Activated CD8-positive, alpha-beta memory T cell treated with anti-CD3 and anti-CD28 coated beads for 36 hours (primary cell): ENCODE measurements at regions not wholly inside any gene's neighbourhood (a gene's known extent, or its start where the extent isn't known, plus 50 kb on each side); places are given as distances from the start of the nearest gene placed in this dataset.

Source experiments
- CTCF ChIA-PET: fragments of 350-600 bp; sonication (Branson Sonifier 250); formaldehyde crosslinking; loops from one replicate; lab custom pipeline; 2021; ENCODE audit warnings: antibody characterized with exemption; lab: Charles Lee
- POLR2A ChIA-PET: fragments of 350-600 bp; sonication (Branson Sonifier 250); formaldehyde crosslinking; loops from one replicate; lab custom pipeline; 2021; ENCODE audit warnings: antibody characterized with exemption; lab: Charles Lee

DNA sequence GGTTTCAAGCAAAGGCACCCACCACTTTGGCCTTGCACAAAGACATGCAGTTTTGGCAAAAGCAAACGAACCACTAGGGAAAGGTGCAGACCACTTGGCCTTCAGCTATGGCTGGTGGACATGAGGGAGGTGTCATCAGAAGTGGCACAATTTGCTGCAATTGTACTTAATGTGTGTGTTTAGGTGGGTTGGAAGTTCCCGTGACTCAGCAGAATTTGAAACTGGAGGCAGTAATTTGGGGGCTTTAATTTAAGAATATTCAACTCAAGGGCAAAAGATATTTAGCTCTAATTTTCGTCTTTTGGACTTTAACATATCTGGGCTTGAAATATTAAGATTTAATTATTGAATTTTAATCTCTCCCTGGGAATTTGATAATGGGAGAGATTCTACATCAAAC is 115.6 kb upstream of the NOCT start:
- ChIA-PET POLR2A (no interaction called here), CTCF (no interaction called here)

DNA sequence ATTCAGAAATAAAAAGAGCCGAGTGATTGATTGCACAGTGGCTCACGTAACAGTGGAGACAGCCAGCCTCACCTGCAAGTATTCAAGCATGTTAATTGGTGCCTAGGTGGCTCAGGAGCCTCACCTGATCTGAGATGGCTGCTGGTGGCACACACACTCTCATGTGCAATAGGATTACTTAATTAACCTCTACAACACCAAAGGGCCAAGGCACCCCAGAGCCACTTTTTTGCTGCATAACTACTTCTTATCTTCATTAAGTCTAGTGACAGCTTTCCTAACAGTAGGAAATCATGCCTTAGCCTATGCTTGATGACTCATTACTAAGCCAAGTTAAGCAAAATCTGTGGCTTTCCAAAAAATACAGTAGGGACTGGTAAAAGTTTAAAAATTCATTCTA is 117.3 kb upstream of the NOCT start:
- POLR2A ChIA-PET = no interaction called here
- CTCF ChIA-PET = no interaction called here

DNA sequence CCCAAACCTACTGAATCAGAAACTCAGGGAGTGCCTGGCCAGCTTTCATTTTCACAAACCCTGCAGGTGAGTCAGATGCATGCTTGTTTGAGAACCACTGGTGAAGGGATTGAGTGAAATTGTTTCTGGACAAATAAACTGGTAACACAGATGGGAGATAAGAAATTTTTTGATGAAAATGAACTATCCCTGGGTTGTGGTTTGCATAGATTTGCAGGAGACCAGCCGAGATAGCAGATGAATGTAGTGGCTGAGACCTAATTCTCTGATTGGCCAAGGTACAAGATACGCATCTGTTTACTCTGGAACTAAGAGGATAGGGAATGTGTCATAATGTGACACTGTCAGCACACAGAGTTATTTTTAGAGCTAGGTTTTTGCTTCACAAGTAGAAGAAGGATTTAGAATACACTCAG is 117.8 kb upstream of the NOCT start:
- POLR2A ChIA-PET = no interaction called here
- CTCF ChIA-PET = no interaction called here

DNA sequence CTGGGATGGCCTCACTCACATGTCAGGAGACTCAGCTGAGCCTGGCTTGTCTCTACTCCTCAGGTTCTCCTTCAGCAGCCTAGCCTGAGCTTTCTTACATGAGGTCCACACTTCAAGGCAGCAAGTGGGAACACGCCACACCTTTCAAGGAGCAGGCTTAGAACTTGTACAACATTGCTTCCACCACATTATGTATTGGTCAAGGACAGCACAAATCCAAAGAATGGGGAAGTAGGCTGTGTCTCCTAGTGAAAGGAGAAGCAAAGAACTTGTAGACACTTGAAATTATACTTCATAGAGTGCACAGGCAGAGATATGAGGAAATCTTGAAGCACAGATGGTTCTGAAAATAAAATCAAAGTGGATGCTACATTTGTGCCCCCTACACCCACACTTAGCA is 120.9 kb upstream of the NOCT start:
- ChIA-PET POLR2A (no interaction called here), CTCF (no interaction called here)

DNA sequence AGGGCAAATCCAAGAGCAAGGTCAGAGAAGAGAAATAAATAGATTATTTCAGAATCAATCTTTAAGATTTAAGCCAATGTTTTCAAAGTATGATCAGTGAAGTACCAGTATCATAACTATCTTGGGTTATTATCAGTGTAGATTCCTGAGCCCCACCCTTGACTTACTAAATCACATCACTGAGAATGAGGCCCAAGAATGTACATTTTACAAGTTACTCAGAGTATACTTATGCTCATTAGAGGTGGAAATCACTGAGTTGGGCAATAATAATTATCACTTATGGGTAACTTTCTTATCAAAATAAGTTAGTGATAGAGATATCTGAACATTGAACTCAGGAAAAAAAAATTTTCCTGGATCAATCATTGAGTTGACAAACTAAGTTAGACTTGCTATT is 121.6 kb upstream of the NOCT start:
- CTCF ChIA-PET = no interaction called here
- POLR2A ChIA-PET = no interaction called here

DNA sequence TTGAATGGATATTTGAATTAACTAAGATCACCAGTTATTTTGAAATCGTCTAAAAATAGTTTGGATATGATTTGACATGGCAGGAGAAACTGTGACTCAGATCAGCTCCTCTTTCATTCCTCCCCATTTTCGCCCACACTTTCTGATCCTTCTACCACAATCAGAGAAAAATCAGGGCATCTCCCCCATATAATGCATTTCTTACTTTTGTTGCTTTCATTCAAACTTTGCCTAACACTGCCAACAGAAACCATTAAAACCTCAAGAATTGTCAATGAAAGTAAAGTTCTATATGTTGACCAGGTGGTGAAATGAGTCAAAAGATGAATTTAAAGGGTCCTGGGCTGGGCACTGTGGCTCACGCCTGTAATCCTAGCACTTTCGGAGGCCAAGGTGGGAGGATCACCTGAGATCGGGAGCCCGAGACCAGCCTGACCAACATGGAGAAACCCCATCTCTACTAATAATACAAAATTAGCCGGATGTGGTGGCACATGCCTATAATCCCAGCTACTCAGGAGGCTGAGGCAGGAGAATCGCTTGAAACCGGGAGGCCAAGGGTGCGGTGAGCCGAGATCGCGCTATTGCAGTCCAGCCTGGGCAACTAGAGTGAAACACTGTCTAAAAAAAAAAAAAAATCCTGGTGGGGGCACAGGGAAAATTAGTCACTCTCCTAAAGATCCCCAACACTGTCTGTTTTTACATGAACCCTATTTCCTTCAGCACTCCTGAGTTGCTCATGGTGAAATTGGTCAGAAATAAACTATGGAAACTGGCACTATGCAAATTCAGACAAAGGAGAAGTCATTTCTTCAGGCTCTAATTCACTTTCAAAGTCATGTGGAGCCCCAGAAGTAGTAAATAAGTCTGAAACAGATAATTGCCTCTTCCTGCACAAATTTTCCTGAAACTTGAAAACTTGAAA is 122.8 kb upstream of the NOCT start:
- POLR2A ChIA-PET = no interaction called here
- CTCF ChIA-PET = no interaction called here

DNA sequence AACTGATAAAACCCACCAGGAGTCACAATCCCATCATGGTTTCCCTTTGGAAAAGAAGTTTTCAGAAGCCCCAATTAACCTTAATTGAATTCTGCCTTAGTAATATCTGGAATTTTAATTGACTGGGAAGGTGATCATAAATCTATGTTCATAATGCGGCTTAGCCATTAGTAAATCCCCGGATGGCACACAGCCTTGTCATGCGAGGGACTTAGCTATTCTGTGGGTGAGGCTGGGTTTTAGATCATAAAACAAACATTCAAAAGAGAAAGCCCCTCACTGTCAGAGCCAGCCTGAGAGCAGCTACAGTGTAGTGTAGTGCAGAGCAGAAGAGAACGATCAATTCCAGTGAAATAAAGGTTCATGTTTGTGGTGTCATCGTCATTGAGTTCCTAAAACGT is 124.0 kb upstream of the NOCT start:
- POLR2A ChIA-PET = no interaction called here

DNA sequence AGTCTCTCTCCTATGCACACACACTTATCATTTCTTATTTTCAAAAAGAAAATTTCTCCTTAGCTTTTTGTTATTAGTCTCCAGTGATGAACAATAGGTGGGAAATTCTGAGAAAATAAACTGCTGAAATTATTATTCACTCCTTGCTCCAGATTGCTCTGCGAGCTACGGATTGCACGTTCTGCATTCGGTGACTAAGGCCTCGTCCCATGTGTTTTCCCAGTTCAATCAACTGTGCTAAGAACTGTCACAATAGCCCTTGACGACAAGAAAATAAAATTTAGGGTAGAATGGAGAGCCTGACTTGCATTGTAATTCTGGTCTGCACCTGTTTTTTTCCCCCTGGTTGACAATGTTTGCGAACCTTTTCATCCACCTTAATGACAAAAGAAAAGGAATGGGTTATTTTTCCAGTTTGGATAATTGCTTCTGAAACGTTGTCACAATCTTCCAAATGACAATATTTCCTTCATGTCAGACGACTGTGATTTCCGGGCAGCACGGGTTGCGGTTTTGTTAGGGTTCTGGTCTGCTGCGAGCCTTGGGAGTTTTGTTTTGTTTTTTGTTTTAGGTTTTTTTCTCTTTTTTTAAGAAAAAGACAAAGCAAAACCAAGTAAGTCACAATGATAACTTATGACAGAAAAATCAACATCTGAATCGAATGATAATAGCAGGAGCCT is 124.5 kb upstream of the NOCT start:
- ChIA-PET CTCF (no interaction called here), POLR2A (no interaction called here)

More for the DNA sequence above, 124.0 kb upstream of the NOCT start:
- CTCF ChIA-PET = no interaction called here

DNA sequence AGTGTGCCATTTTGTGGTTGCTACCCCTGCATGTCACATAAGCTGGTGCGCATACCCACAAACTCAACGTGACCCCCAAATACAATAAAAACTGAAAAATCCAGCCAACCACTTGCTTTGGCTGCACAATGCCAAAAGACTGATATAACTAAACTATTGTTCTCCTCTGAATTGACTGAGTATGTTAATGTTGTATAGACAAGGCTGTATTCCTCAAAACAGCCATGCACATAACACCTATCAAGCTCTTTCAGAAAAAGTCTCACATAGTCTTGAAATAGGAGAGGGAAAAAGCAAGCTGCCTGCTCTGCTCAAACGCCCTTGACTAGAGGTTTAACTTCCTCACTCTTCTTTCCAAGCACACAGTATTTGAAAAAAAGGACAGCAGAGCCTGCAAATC is 126.4 kb upstream of the NOCT start:
- POLR2A ChIA-PET = no interaction called here
- CTCF ChIA-PET = no interaction called here

DNA sequence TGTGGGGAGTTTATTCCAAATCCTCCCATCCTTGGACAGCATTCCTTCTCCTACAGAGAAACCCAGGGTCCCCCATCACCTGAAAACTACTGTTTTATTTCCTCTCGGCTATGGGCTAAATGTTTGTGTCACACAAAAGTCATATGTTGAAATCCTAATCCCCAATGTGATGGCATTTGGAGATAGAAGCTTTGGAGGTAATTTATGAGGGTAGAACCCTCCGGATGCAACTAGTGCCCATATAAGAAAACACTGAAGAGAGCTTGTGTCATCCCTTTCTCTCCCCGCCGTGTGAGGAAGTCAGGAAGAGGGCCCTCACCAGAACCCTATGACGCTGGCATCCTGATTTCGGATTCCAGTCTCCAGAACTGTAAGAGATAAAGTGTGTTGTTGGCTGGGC is 127.8 kb upstream of the NOCT start:
- ChIA-PET CTCF (no interaction called here), POLR2A (no interaction called here)

DNA sequence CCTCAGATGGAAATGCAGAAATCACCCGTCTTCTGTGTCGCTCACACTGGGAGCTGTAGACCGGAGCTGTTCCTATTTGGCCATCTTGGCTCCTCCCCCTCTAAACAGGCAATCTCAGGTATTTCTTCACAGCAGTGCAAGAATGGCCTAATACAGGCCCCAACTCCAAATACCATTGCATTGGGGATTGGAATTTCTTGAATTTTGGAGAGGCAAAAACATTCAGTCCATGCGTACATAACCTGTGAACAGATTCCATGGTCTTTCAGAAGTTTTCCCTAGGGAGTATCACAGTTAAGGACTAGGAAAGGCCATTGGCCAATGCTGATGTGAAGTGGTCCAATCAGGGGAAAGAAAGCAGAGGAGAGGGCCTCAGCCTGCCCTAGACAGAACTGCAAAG is 128.2 kb upstream of the NOCT start:
- CTCF ChIA-PET = no interaction called here
- POLR2A ChIA-PET = no interaction called here

DNA sequence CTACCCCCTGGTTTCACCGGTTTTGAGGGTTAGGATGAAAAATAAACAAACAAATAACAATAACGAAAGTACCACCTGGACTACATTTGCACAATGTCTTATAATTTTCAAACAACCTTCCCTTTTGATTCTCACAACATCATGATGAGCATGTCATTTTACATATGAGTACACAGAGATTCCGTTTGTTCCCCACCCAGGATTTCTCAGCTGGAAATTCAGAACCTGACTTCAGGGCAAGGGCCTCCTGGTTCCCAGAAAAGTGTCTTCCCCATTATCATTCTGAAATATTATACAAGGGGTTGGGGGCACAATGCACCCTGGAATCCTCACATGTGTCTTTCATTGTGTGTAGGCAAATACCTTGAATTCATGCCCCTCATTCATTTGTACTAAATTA is 135.8 kb upstream of the NOCT start:
- CTCF ChIA-PET = no interaction called here
- POLR2A ChIA-PET = no interaction called here

DNA sequence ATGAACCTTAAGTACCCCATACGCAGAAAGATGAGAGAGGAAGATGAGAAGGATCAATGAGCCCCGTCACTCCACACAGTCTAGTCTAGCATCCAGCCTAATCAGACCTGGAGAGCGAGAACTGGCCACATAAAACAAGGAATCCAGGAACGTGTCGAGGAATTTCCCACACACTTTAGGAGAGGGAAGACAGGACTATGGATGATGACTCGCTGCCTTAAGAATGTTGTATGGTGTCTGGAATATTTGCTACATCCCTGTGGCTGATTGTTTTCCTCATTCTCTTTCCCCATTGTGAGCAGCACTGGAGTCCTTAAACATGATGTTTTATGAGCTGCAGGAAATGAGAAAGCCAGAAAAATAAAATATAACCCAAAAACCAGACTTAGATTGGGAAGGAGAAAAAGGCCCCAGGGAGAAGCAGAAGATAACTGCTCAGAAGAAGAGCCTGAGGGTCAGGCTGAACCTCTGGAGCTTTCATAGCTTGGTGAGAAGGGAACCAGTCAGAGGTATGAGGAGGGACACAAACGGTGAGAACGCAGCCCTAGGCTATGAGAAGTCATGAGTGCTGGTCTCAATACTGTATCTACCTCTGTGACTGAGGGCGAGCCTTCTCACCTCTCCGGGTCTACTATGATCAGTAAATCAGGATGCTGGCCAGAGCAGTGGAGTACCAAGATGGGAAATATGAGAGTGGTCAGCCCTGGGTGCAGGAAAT is 139.5 kb upstream of the NOCT start:
- POLR2A ChIA-PET = no interaction called here
- CTCF ChIA-PET = no interaction called here

DNA sequence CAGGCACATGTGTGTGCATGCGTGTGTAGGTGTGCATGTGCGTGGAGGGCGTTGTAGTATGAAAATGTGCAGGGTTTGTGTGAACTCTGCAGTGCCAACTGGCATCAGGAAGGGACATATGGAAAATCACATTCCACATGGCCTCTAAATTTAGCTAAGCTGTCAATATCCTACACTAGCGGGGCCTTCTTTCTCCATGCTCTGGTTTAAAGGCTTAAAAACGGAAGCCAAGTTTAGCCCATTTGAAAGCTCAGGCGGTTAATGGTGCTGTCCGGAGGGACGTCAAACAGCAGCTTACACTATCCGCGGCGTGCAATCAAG is 144.1 kb upstream of the NOCT start:
- ChIA-PET CTCF (no interaction called here), POLR2A (no interaction called here)

DNA sequence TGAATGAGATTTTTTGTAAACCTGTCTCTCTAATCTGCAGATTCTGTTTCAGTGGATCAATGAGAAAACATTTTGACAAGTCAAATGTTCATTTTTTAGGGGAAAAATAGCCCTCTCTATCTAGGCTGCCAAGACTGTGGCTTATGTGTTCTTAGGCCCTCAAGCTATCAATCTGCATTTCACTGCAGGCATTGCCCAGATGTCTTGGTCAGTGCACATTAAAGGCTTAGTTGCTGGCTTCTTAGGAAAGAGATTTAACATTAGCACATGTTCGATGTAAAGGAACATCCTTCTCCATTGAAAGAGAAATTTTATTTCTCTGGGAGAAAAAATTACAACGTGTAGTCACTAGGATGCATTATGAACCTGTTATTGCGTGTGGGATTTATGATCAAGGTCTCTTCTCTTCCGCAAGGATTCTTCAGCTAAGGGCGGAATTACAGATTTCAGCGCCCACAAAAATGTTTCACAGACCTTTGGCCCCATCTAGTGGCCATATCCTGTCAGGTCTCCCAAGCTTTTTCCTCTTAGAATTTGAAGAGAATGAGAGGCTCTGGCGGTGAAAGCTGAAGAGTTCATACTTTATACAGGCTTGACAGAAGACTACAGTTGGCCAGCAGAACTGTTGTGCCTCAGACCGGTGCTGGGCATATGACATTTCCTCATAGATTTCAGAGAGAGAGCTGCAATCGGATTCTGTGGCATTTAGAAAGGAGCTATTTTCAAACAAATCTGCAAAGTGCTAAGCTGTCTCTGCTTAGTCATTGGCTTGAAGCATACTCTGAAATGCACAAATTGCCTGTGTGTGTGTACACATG is 144.6 kb upstream of the NOCT start:
- CTCF ChIA-PET = no interaction called here
- POLR2A ChIA-PET = no interaction called here

DNA sequence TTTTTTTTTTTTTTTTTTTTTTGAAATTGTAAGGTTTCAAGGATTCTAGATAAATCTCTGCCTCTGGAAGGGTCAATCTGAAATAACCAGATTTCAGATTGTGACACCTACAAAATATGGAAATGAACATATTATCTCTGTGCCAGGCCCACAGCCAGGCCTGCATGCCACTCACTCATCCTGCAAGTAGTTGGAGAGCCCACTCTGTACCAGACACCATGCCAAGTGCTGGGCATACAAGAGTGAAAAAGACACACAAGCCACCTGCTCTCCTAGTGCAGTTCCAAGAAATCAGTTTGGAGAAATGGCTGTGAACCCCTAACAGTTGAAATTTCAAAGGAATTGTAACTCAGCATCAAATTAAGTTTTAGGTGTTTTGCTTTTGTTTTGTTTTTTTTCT is 145.9 kb upstream of the NOCT start:
- CTCF ChIA-PET = interaction anchor here (0.7 kb wide), 1 partner anchor 129 kb away, joined by 4 read pairs; no protein-coding TSS in a partner anchor
- POLR2A ChIA-PET = no interaction called here

DNA sequence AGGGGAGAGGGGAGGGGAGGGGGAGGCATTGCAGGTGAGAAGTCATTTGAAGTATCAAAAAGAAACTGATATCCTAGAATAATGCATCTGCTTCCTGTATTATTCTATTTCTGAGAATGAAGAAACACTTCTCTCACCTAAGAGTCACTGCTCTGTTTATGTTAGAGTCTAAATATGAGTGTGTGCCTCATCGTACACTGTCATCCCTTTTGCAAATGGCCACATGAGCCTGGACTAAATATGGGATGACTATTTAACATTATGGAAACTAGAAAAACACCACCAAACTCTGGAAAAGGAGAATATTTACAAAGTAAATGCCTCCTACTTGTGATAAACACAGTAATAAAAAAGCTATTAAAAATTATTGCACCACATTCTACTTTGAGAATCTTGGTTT is 146.4 kb upstream of the NOCT start:
- POLR2A ChIA-PET = no interaction called here
- CTCF ChIA-PET = interaction anchor here (0.7 kb wide), 1 partner anchor 130 kb away, joined by 4 read pairs; no protein-coding TSS in a partner anchor

DNA sequence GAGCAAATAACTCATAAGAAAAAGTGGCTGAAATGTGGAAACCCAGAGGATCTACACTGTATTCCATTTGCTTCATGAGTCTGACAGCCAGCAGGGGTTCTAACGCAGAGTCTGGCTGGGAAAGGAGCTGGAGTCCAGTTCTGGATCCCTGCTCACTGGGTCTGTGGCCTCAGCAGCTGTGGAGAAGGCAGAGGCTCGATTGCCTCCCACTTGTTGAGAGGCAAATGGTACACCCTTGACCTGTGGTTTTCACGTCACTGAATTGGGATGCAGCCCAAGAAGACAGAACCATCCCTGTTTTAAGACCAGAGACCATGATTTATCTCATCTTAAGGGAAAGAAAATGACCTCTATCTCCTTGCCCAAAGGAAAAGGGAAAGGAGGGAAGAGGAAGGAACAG is 147.0 kb upstream of the NOCT start:
- CTCF ChIA-PET = no interaction called here

DNA sequence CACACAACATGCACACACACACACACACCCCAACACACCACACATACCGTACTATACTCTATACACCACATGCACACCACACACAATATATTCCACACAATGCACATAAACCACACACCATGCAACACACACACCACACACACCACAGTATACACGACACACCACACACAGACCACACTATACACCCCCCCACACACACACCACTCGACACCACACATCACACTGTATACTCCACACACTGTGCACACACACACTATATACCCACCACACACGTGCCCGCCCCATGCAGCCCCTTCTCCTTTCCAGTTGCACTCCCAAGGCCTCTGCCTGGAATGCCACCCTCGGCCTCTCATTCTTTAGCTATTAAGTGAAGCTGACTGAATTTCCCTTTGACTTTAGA is 148.2 kb upstream of the NOCT start:
- CTCF ChIA-PET = no interaction called here
- POLR2A ChIA-PET = no interaction called here

More for the DNA sequence above, 147.0 kb upstream of the NOCT start:
- POLR2A ChIA-PET = no interaction called here

DNA sequence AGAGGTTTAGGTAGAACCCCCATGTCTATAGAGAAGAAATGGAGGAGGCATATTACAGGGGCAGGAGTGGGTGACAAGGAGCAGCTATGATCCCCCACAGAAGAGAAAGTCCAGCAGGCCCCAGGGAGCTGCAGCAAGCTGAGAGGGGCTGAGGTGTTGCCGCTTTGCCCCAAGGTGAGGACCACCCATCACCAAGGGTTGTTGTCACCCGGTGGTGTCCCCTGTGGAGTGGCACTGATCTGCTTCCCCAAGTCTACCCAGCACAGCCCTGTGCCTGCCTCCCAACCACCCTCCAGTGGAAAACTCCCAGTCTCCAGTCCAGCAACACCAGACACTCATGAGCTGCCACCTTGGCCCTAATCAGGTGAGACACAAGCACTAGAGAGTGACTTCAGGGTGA is 149.3 kb upstream of the NOCT start:
- ChIA-PET CTCF (no interaction called here), POLR2A (no interaction called here)
